WI38 (cell line): ENCODE measurements at regions not wholly inside any gene's neighbourhood (a gene's known extent, or its start where the extent isn't known, plus 50 kb on each side); places are given as distances from the start of the nearest gene placed in this dataset.
"Not testable (repeated sequence)": the region's sequence is repeated elsewhere in the genome, so short reads cannot be mapped to it uniquely, and the experiment has no call there.

ENCODE experiments used
- H3K4me3 ChIP-seq: 2 replicates; pipeline ENCODE4 v1.5.1; 2011; ENCODE audit warnings: low read depth, mild to moderate bottlenecking, control low read depth, low read length
- CTCF ChIP-seq: IDR thresholded peaks from 2 replicates; pipeline ENCODE4 v1.5.1; 2012; ENCODE audit warnings: low read depth, mild to moderate bottlenecking, control low read depth, low read length

- H3K4me3 ChIP-seq: no peak overlapping the region
- no peak for TF ChIP-seq CTCF
Observed at GRCh38 chr5:34460496-34460895, 195.6 kb upstream of the RAI14 start.

- no peak for TF ChIP-seq CTCF
- H3K4me3 ChIP-seq: no peak overlapping the region
Observed at GRCh38 chr5:34464829-34465228, 191.3 kb upstream of the RAI14 start.

- H3K4me3 ChIP-seq: not testable (repeated sequence)
Observed at GRCh38 chr5:34465301-34465700, 190.8 kb upstream of the RAI14 start.

- not testable (repeated sequence) for H3K4me3 ChIP-seq
Observed at GRCh38 chr5:34466519-34467388, 189.4 kb upstream of the RAI14 start.

- no peak for TF ChIP-seq CTCF
Observed at GRCh38 chr5:34467436-34467835, 188.7 kb upstream of the RAI14 start.

GRCh38 chr5:34467984-34468383 lies 188.1 kb upstream of the RAI14 start:
- not testable (repeated sequence) for H3K4me3 ChIP-seq

More at GRCh38 chr5:34467436-34467835, 188.7 kb upstream of the RAI14 start:
- H3K4me3 ChIP-seq: no peak overlapping the region

- no peak for TF ChIP-seq CTCF
- no peak overlapping the region for H3K4me3 ChIP-seq
Observed at GRCh38 chr5:34469971-34470370, 186.2 kb upstream of the RAI14 start.

- TF ChIP-seq CTCF: peak; percentile 82
- no peak overlapping the region for H3K4me3 ChIP-seq
Observed at GRCh38 chr5:34474573-34475021, 181.5 kb upstream of the RAI14 start.
